HepG2 (cell line): ENCODE measurements at regions not wholly inside any gene's neighbourhood (a gene's known extent, or its start where the extent isn't known, plus 50 kb on each side); places are given as distances from the start of the nearest gene placed in this dataset.

Experiments used
- ATAC-seq: fragments of 200-7000 bp; cut with Tn5 transposase; 3 replicates; pipeline ENCODE4 v1.9.1; 2020; ENCODE audit warnings: mild to moderate bottlenecking, moderate library complexity
- BruUV-seq: library from RNA; stranded (reverse); fragments of 400-500 nt; replicated peaks from 2 replicates; lab custom pipeline; 2021; lab: Mats Ljungman, UMichigan
- CTCF ChIA-PET: fragments of 300-600 bp; formaldehyde crosslinking; extraction: SDS; loops from one replicate; lab custom pipeline; 2021; ENCODE audit warnings: low total read pairs, inconsistent platforms, low intra/inter-chr PET ratio; lab: Yijun Ruan, JAX
- POLR2A ChIA-PET: fragments of 350-600 bp; sonication (Branson Sonifier 250); formaldehyde crosslinking; loops from one replicate; lab custom pipeline; 2020; ENCODE audit warnings: antibody characterized with exemption, inconsistent platforms; lab: Yijun Ruan, JAX
- DNase-seq: peaks from one replicate; pipeline ENCODE4 v3.0.0-alpha.2; 2015; ENCODE audit warnings: low spot score
- FAIRE-seq: peaks from 3 replicates; lab custom pipeline; 2011; peaks lifted over from hg19 to GRCh38; lab: Jason Lieb, UNC
- H2AFZ ChIP-seq: one replicate; pipeline ENCODE4 v1.6.1; 2011; ENCODE audit warnings: low read length, inconsistent platforms
- H3K27ac ChIP-seq: fragments of 300-600 bp; 3 replicates; pipeline ENCODE4 v1.8.0; 2011; ENCODE audit warnings: mixed run types, mild to moderate bottlenecking, mixed read lengths, low read length, inconsistent platforms; ENCODE audit not compliant: insufficient read depth; ENCODE audit errors: extremely low read length
- H3K27me3 ChIP-seq, 2 experiments: fragments of 200-600 bp in 1 of 2; 2 replicates in 1 of 2; 3 replicates in 1 of 2; pipeline versions ENCODE4 v1.6.0 to v1.8.0; 2011; ENCODE audit warnings: low read length in 2 of 2, mild to moderate bottlenecking in 2 of 2, moderate library complexity in 2 of 2, inconsistent platforms in 1 of 2; ENCODE audit not compliant: insufficient read depth in 2 of 2, control insufficient read depth in 1 of 2
- H3K36me3 ChIP-seq, 2 experiments: fragments of 200-600 bp in 1 of 2; replicated peaks in 1 of 2; 2 replicates in 1 of 2; 3 replicates in 1 of 2; pipeline versions ENCODE4 v1.5.1 to v1.8.0; 2011; ENCODE audit warnings: low read length in 2 of 2, inconsistent platforms in 1 of 2; ENCODE audit not compliant: insufficient read depth in 2 of 2, control insufficient read depth in 1 of 2
- H3K4me1 ChIP-seq: 2 replicates; pipeline ENCODE4 v1.5.1; 2012; ENCODE audit warnings: low read length, inconsistent platforms; ENCODE audit not compliant: insufficient read depth
- H3K4me2 ChIP-seq: 2 replicates; pipeline ENCODE4 v1.6.0; 2011; ENCODE audit warnings: low read depth, low read length, inconsistent platforms
- H3K4me3 ChIP-seq, 3 experiments: fragments of 200-600 bp in 1 of 3; sonication (generic), shearing (Covaris generic) in 1 of 3; replicated peaks in 1 of 3; 2 replicates each; pipeline ENCODE4 v1.5.1; 2011 to 2016; ENCODE audit warnings: low read length in 3 of 3, inconsistent platforms in 2 of 3, low read depth in 2 of 3, mild to moderate bottlenecking in 2 of 3, control low read depth in 1 of 3, mixed read lengths in 1 of 3; ENCODE audit not compliant: insufficient read depth in 1 of 3
- H3K79me2 ChIP-seq: one replicate; pipeline ENCODE4 v1.6.1; 2011; ENCODE audit warnings: low read length, inconsistent platforms; ENCODE audit not compliant: insufficient read depth
- H3K9ac ChIP-seq: 2 replicates; pipeline ENCODE4 v1.6.0; 2011; ENCODE audit warnings: mild to moderate bottlenecking, low read depth, low read length, inconsistent platforms; ENCODE audit not compliant: insufficient read depth
- H3K9me3 ChIP-seq: 2 replicates; pipeline ENCODE4 v1.5.1; 2012; ENCODE audit warnings: mild to moderate bottlenecking, low read length
- H4K20me1 ChIP-seq: 2 replicates; pipeline ENCODE4 v1.6.0; 2011; ENCODE audit warnings: inconsistent platforms, mild to moderate bottlenecking, low read length, moderate library complexity; ENCODE audit not compliant: insufficient read depth
- HHEX ChIP-seq: IDR thresholded peaks from 2 replicates; pipeline ENCODE4 v1.6.1; 2016; ENCODE audit warnings: control low read depth
- IRX3 ChIP-seq: sonication (generic); formaldehyde crosslinking; IDR thresholded peaks from 2 replicates; pipeline ENCODE4 v1.8.1; 2023; ENCODE audit warnings: mild to moderate bottlenecking, low read depth, missing genetic modification reagents, borderline replicate concordance
- MTF2 ChIP-seq: sonication (generic); formaldehyde crosslinking; IDR thresholded peaks from 2 replicates; pipeline ENCODE4 v1.5.0; 2020; ENCODE audit warnings: missing genetic modification reagents, borderline replicate concordance
- SALL1 ChIP-seq: sonication (generic); formaldehyde crosslinking; IDR thresholded peaks from 2 replicates; pipeline ENCODE4 v1.8.0; 2022; ENCODE audit warnings: mild to moderate bottlenecking, missing genetic modification reagents
- SMAD9 ChIP-seq: sonication (generic); formaldehyde crosslinking; IDR thresholded peaks from 2 replicates; pipeline ENCODE4 v1.5.1; 2020; ENCODE audit warnings: mild to moderate bottlenecking, missing genetic modification reagents
- SP140L ChIP-seq: sonication (generic); formaldehyde crosslinking; IDR thresholded peaks from 2 replicates; pipeline ENCODE4 v1.4.0; 2020; ENCODE audit warnings: missing genetic modification reagents, borderline replicate concordance
- SP4 ChIP-seq: sonication (generic); formaldehyde crosslinking; IDR thresholded peaks from 2 replicates; pipeline ENCODE4 v1.8.1; 2023; ENCODE audit warnings: mild to moderate bottlenecking, missing genetic modification reagents
- SP5 ChIP-seq: IDR thresholded peaks from 2 replicates; pipeline ENCODE4 v1.6.1; 2016; ENCODE audit warnings: low read depth, borderline replicate concordance
- TBL1XR1 ChIP-seq: fragments of 150-350 bp; IDR thresholded peaks from 2 replicates; pipeline ENCODE4 v1.6.1; 2014; ENCODE audit warnings: borderline replicate concordance, low read length; ENCODE audit not compliant: partially characterized antibody
- XRCC5 ChIP-seq: fragments of 200-400 bp; formaldehyde crosslinking; optimal IDR thresholded peaks from 2 replicates; pipeline ENCODE3; 2017; ENCODE audit warnings: mild to moderate bottlenecking, low read length
- ZNF431 ChIP-seq: sonication (generic); formaldehyde crosslinking; IDR thresholded peaks from 2 replicates; pipeline ENCODE4 v1.9.0; 2022; ENCODE audit warnings: missing genetic modification reagents, low read depth, mild to moderate bottlenecking, borderline replicate concordance
- ZNF572 ChIP-seq: sonication (generic); formaldehyde crosslinking; IDR thresholded peaks from 2 replicates; pipeline ENCODE4 v1.5.1; 2020; ENCODE audit warnings: mild to moderate bottlenecking, missing genetic modification reagents
- WGBS: methylation state at CpG from one replicate; pipeline ENCODE4 v1.1.6; 2017; ENCODE audit warnings: low lambda C conversion rate; 5-methylcytosine and 5-hydroxymethylcytosine counted together
- in situ Hi-C: cut with HindIII; loops from 2 replicates; pipeline ENCODE4 v1.10.0; 2017; ENCODE audit warnings: low pct_unique_long_range_greater_than_20kb; ENCODE audit not compliant: extremely low pct_ligation_motif_present
- intact Hi-C: fragments of 100-400 bp; cut with micrococcal nuclease; formaldehyde crosslinking; loops from one replicate; pipeline ENCODE4 v1.10.0; 2022; ENCODE audit not compliant: unreplicated experiment
- TF ChIP-seq, protein P1 (sequence below): sonication (generic); formaldehyde crosslinking; IDR thresholded peaks from 2 replicates; pipeline ENCODE4 v1.5.0; 2020; ENCODE audit warnings: missing genetic modification reagents
- TF ChIP-seq, protein P2 (sequence below): sonication (generic); formaldehyde crosslinking; IDR thresholded peaks from 2 replicates; pipeline ENCODE4 v1.5.0; 2020; ENCODE audit warnings: mild to moderate bottlenecking, missing genetic modification reagents, borderline replicate concordance

DNA sequence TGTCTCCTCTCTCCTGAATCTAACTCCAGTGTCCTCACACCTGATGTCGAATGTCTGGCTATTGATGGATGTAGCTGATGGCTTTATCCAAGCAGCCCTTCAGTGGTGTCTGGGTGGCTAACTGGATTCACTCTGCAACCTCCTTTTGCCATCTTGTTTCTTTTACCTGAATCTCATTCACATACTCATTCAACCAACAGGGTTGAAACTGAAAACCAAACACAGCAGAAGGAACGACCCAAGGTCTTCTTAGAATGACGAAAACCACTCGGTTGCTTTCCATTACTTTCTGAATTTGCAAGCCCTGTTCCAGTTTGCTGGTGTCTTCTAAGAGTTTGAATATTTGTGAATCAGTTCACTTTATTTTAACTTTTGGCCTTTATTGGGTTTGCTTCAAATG lies 424.3 kb upstream of the CXADR start:
- H3K27ac ChIP-seq = no peak overlapping the region
- ChIA-PET POLR2A (no interaction called here), CTCF (no interaction called here)
- H3K36me3 ChIP-seq = no peaks in the 10 kb centered on the region
- H3K9ac ChIP-seq = no peak overlapping the region
- H4K20me1 ChIP-seq = no peaks in the 10 kb centered on the region
- H3K4me2 ChIP-seq = no peak overlapping the region
- no peaks in the 10 kb centered on the region for H3K79me2 ChIP-seq
- H3K27me3 ChIP-seq = no peaks in the 10 kb centered on the region
- in situ Hi-C loops = no loop called here
- no peaks in the 10 kb centered on the region for H3K4me1 ChIP-seq
- H3K4me3 ChIP-seq = no peak overlapping the region
- FAIRE-seq = no peak
- no peak for ATAC-seq
- no TSS peak for BruUV-seq
- H2AFZ ChIP-seq = no peak overlapping the region
- DNase-seq = no peak
- H3K9me3 ChIP-seq = no peaks in the 10 kb centered on the region
- no peak for TF ChIP-seq SMAD9 (CRISPR knock-in tag)
- no peak for TF ChIP-seq SP5 (CRISPR knock-in tag)
- TF ChIP-seq, protein P1, sequence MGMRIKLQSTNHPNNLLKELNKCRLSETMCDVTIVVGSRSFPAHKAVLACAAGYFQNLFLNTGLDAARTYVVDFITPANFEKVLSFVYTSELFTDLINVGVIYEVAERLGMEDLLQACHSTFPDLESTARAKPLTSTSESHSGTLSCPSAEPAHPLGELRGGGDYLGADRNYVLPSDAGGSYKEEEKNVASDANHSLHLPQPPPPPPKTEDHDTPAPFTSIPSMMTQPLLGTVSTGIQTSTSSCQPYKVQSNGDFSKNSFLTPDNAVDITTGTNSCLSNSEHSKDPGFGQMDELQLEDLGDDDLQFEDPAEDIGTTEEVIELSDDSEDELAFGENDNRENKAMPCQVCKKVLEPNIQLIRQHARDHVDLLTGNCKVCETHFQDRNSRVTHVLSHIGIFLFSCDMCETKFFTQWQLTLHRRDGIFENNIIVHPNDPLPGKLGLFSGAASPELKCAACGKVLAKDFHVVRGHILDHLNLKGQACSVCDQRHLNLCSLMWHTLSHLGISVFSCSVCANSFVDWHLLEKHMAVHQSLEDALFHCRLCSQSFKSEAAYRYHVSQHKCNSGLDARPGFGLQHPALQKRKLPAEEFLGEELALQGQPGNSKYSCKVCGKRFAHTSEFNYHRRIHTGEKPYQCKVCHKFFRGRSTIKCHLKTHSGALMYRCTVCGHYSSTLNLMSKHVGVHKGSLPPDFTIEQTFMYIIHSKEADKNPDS (CRISPR knock-in tag) = no peak
- TF ChIP-seq SALL1 (CRISPR knock-in tag) = no peak
- WGBS = 3% methylated on average over 4 of the region's 4 CpGs
- intact Hi-C loops = no loop called here

DNA sequence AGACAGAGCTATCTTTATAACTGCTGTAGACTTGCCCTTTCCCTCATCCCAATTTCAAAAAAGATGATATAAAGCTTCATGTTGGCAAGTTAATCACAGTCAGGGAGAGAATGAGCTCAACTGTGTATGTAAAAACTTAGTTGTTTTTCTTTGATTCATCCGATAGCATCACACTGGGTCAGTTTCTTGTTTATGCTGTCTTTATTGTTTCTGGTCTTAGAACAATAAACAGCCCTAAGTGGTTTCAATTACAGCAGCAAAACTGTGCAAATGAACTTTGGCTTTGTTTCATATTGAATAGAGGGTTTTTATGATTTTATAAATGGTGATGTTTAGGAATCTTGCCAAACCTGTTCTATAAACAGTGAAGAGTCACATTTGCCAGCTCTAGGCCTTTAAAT lies 423.8 kb upstream of the CXADR start:
- BruUV-seq = no TSS peak
- TF ChIP-seq SP4 (CRISPR knock-in tag) (no peak), ZNF431 (CRISPR knock-in tag) (no peak), TBL1XR1 (no peak), MTF2 (CRISPR knock-in tag) (no peak), IRX3 (no peak), HHEX (CRISPR knock-in tag) (no peak), ZNF572 (CRISPR knock-in tag) (no peak), XRCC5 (no peak), SP140L (CRISPR knock-in tag) (no peak)
- TF ChIP-seq, protein P2, sequence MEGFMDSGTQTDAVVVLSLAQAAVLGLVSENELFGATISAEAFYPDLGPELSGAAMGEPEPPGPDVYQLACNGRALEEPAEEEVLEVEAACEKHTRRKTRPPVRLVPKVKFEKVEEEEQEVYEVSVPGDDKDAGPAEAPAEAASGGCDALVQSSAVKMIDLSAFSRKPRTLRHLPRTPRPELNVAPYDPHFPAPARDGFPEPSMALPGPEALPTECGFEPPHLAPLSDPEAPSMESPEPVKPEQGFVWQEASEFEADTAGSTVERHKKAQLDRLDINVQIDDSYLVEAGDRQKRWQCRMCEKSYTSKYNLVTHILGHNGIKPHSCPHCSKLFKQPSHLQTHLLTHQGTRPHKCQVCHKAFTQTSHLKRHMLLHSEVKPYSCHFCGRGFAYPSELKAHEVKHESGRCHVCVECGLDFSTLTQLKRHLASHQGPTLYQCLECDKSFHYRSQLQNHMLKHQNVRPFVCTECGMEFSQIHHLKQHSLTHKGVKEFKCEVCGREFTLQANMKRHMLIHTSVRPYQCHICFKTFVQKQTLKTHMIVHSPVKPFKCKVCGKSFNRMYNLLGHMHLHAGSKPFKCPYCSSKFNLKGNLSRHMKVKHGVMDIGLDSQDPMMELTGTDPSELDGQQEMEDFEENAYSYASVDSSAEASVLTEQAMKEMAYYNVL = no peak
- Histone ChIP-seq H3K4me2 (no peak overlapping the region), H3K9me3 (no peaks in the 10 kb centered on the region), H3K4me1 (no peaks in the 10 kb centered on the region), H3K27me3 (no peaks in the 10 kb centered on the region), H3K36me3 (no peaks in the 10 kb centered on the region), H2AFZ (no peak overlapping the region), H3K79me2 (no peaks in the 10 kb centered on the region), H3K9ac (no peak overlapping the region), H3K4me3 (no peak overlapping the region), H3K27ac (no peak overlapping the region), H4K20me1 (no peaks in the 10 kb centered on the region)
- DNase-seq = no peak
- no peak for ATAC-seq
- no peak for FAIRE-seq
- ChIA-PET POLR2A (no interaction called here), CTCF (no interaction called here)
- in situ Hi-C loops (no loop called here), intact Hi-C loops (no loop called here)
- 54% methylated on average over 1 of the region's 1 CpG for WGBS
